HFF-Myc (cell line): ENCODE measurements at regions not wholly inside any gene's neighbourhood (a gene's known extent, or its start where the extent isn't known, plus 50 kb on each side); places are given as distances from the start of the nearest gene placed in this dataset.

Source experiments
- DNase-seq: peaks from one replicate; pipeline ENCODE4 v3.0.0-alpha.2; 2011; ENCODE audit warnings: low read depth; ENCODE audit errors: extremely low read depth
- H3K4me3 ChIP-seq: replicated peaks from 2 replicates; pipeline ENCODE4 v1.5.1; 2011; ENCODE audit warnings: low read depth, mild to moderate bottlenecking, control low read depth, low read length
- TF ChIP-seq, protein P1 (sequence below): IDR thresholded peaks from 2 replicates; pipeline ENCODE4 v1.5.1; 2012; ENCODE audit warnings: mild to moderate bottlenecking, low read depth, low read length, control low read depth; ENCODE audit errors: missing control alignments

DNA sequence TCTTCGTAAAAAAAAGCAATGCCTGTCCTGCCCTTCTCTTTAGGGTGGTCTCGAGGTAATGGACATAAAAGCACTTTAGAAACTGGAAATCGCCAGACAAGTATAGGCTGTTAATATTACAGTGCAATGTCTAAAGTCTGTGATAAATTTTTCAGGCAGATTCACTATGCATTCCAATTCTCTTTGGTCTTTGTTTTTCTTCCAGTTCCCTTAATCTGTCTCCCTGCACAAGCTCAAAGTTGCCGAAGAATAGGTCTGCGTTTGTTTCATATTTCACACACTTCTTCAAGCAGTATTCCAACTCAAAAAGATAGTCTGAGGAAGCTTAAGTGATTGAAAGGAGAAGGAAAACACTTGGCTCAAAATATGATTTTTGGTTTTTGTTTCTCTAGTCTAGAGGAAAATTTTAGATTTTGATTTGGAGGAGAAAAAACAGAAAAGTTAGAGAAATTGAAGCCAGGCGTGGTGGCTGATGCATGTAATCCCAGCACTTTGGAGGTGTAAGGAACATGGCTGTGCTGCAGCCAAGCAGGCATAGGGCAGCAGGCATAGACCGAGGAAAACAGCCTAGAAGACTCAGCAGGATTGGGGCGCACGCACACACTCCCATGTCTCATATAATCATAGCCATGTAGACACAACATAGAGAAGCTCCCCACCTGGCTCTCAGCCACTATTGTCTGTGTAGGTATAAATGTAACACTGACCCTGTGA lies 96.2 kb upstream of the TMPO start:
- TF ChIP-seq, protein P1, sequence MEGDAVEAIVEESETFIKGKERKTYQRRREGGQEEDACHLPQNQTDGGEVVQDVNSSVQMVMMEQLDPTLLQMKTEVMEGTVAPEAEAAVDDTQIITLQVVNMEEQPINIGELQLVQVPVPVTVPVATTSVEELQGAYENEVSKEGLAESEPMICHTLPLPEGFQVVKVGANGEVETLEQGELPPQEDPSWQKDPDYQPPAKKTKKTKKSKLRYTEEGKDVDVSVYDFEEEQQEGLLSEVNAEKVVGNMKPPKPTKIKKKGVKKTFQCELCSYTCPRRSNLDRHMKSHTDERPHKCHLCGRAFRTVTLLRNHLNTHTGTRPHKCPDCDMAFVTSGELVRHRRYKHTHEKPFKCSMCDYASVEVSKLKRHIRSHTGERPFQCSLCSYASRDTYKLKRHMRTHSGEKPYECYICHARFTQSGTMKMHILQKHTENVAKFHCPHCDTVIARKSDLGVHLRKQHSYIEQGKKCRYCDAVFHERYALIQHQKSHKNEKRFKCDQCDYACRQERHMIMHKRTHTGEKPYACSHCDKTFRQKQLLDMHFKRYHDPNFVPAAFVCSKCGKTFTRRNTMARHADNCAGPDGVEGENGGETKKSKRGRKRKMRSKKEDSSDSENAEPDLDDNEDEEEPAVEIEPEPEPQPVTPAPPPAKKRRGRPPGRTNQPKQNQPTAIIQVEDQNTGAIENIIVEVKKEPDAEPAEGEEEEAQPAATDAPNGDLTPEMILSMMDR, result no peak
- peak overlapping the region; percentile 16; the same call in 1 of the 2 replicates for H3K4me3 ChIP-seq

GRCh38 chr12:98419795-98420404 lies 95.5 kb upstream of the TMPO start:
- DNase-seq, result no peak
- TF ChIP-seq, protein P1, result no peak

More for the DNA sequence above, 96.2 kb upstream of the TMPO start:
- no peak for DNase-seq

GRCh38 chr12:98420461-98420860 lies 94.9 kb upstream of the TMPO start:
- TF ChIP-seq, protein P1, result no peak
- DNase-seq, result no peak
- no peak overlapping the region for H3K4me3 ChIP-seq

More at GRCh38 chr12:98419795-98420404, 95.5 kb upstream of the TMPO start:
- H3K4me3 ChIP-seq, result no peak overlapping the region

DNA sequence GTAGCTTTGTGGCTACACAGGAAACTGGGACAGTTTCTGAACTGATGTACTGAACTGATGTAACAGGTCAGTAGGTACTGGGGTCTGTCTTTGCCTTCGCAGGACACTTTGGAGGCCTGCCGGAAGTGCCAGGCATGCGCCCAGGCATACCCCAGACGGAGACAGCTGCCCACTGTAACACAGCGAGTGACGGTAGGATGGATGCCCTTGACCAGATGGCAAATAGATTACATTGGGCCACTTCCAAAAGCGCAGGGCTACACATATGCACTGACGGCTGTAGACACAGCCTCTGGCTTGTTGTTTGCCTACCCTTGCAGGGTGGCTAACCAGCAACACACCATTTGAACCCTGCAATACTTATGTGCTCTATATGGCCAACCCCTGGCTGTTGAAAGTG lies 94.1 kb upstream of the TMPO start:
- DNase-seq, result no peak
- no peak overlapping the region for H3K4me3 ChIP-seq
- TF ChIP-seq, protein P1, result no peak

DNA sequence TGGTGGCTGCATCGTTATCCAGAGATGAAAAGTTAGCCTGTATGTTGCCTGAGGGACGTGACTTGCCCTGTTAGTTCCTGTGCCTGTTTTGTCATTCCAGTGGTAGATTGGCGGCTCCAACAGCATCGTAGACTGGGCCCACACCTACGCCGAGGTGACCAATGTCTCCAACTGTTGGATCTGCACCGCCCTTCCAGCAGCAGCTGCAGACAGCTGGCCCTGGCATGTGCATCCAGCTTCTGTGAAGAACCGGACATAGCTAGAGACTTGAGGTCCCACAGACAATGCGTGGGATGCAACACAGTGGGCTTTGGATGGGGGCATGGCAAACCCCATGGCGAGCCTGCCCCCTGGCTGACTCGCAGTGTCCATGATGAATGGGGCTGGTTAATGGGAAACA lies 93.0 kb upstream of the TMPO start:
- H3K4me3 ChIP-seq, result no peak overlapping the region
- TF ChIP-seq, protein P1, result no peak
- no peak for DNase-seq

DNA sequence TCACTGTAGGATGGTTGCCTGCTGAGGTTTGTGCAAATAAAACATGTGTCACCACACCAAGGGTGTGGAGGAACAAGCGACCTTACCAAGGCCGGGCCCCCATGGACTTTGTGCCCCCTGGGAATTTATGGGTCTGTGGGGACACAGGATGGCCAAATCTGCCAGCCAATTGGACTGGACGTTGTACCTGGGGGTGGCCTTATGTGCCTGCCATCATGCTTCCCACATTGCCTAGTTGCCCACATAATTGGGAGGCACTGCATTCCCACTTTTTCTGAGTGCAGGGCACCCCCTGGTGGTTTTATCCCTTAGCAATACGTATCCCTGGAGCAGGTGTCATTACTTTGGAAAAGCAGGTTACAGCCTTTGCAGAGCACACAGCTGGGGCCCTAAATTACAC lies 92.6 kb upstream of the TMPO start:
- TF ChIP-seq, protein P1, result peak; percentile 37
- no peak for DNase-seq
- H3K4me3 ChIP-seq, result no peak overlapping the region
